Activated B cell treated with CpG ODN at 0.5 μM for 24 hours (primary cell): ENCODE measurements at regions not wholly inside any gene's neighbourhood (a gene's known extent, or its start where the extent isn't known, plus 50 kb on each side); places are given as distances from the start of the nearest gene placed in this dataset.

ENCODE experiments used
- ATAC-seq: fragments of 200-7000 bp; cut with Tn5 transposase; one replicate; pipeline ENCODE4 v1.10.0; 2021; ENCODE audit warnings: low read depth, mild to moderate bottlenecking, moderate library complexity
- CTCF ChIA-PET: fragments of 350-600 bp; sonication (Branson Sonifier 250); formaldehyde crosslinking; loops from one replicate; lab custom pipeline; 2021; ENCODE audit warnings: antibody characterized with exemption; lab: Charles Lee
- POLR2A ChIA-PET: fragments of 350-600 bp; sonication (Branson Sonifier 250); formaldehyde crosslinking; loops from one replicate; lab custom pipeline; 2021; ENCODE audit warnings: antibody characterized with exemption; lab: Charles Lee
- DNase-seq: peaks from one replicate; pipeline ENCODE4 v3.0.0; 2022
- H3K27ac Mint-ChIP-seq: one replicate; pipeline ENCODE4 v1.8.0; 2020; ENCODE audit warnings: mixed read lengths
- H3K27me3 Mint-ChIP-seq: one replicate; pipeline ENCODE4 v1.8.0; 2021; ENCODE audit warnings: mixed read lengths
- H3K36me3 Mint-ChIP-seq: one replicate; pipeline ENCODE4 v1.8.0; 2021; ENCODE audit warnings: low read depth, mixed read lengths
- H3K4me1 Mint-ChIP-seq: one replicate; pipeline ENCODE4 v1.8.0; 2021; ENCODE audit warnings: mixed read lengths
- H3K4me3 Mint-ChIP-seq: one replicate; pipeline ENCODE4 v1.8.0; 2020; ENCODE audit warnings: mild to moderate bottlenecking, mixed read lengths
- H3K9me3 Mint-ChIP-seq: one replicate; pipeline ENCODE4 v1.8.0; 2020; ENCODE audit warnings: mixed read lengths
- intact Hi-C: fragments of 100-400 bp; cut with micrococcal nuclease; formaldehyde crosslinking; loops from one replicate; pipeline ENCODE4 v1.15.1; 2024
- TF ChIP-seq, protein P1 (sequence below): fragments of 200-600 bp; IDR thresholded peaks from one replicate; pipeline ENCODE4 v1.8.0; 2022; ENCODE audit warnings: antibody characterized with exemption, mild to moderate bottlenecking

DNA sequence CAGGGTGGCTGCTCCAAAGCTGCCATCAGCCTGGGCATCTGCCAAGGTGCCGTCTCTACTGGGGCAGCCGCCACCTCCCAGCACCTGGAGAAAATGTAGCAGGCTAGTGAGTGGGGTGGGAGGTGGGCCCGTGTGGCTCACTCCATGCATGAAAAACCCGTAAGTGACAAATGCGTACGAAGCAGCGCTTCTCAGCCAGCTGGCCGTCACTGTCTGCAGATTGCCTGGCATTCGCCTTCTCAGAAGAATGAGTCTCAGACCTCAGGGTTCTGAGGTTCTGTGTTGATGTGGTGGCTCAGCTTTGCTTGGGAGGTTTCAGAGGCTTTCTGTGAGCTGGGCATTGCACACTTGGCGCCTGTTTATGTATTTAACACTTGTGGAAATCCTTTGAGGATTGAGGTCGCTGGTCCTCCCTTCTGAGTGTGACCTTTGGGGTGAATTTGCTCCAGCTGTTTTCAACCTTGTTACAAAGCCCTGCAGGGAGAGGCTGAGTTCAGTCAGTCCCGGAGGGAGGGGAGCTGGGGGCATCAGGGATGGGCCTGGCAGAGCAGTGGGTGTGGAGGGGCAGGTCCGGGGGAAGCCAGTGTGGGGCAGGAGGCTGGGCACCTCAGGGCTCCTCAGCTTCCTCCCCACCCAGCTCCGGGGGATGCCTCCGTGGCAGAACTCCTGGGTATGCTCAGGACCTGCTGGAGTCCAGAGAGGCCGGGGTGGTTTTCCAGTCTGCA lies 977.0 kb downstream of the TBC1D22A start:
- Mint-ChIP-seq H3K4me3 (no peak overlapping the region), H3K9me3 (no peaks in the 10 kb centered on the region), H3K27me3 (peaks cover 6% of the 10 kb centered on the region), H3K27ac (no peak overlapping the region), H3K4me1 (no peaks in the 10 kb centered on the region), H3K36me3 (no peaks in the 10 kb centered on the region)
- DNase-seq (no peak), ATAC-seq (no peak)
- TF ChIP-seq, protein P1, sequence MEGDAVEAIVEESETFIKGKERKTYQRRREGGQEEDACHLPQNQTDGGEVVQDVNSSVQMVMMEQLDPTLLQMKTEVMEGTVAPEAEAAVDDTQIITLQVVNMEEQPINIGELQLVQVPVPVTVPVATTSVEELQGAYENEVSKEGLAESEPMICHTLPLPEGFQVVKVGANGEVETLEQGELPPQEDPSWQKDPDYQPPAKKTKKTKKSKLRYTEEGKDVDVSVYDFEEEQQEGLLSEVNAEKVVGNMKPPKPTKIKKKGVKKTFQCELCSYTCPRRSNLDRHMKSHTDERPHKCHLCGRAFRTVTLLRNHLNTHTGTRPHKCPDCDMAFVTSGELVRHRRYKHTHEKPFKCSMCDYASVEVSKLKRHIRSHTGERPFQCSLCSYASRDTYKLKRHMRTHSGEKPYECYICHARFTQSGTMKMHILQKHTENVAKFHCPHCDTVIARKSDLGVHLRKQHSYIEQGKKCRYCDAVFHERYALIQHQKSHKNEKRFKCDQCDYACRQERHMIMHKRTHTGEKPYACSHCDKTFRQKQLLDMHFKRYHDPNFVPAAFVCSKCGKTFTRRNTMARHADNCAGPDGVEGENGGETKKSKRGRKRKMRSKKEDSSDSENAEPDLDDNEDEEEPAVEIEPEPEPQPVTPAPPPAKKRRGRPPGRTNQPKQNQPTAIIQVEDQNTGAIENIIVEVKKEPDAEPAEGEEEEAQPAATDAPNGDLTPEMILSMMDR, result no peak
- POLR2A ChIA-PET, result no interaction called here
- intact Hi-C loops, result no loop called here
- CTCF ChIA-PET, result no interaction called here

DNA sequence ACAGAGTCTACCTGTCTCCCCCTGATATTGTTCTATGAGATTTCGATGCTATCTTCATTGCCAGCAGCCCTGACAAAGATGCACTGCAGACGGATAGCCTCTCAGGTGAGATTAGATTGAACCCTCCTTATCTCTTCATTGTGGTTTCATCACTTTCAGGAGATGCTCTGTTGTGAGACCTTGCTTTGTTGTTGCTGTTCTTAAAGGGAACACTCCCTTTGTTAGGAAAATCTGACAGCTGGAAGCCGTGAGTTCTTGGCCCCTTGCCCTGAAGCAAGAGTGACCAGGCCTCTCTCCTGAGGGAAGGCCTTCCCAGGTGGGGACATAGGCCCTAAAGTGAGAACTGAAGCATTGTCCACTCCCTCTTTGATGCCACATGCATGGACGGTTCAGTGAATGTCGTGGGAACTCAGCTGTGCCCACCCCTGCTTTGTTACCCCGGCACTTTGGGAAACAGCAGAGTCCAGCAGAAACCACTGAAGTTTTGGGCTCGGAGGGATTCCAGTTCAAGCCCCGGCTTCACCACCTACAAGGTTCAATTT lies 976.1 kb downstream of the TBC1D22A start:
- no peak overlapping the region for H3K27ac Mint-ChIP-seq
- DNase-seq, result no peak
- TF ChIP-seq, protein P1, result no peak
- no peak overlapping the region for H3K4me3 Mint-ChIP-seq
- no peaks in the 10 kb centered on the region for H3K4me1 Mint-ChIP-seq
- ChIA-PET CTCF (no interaction called here), POLR2A (no interaction called here)
- H3K9me3 Mint-ChIP-seq, result no peaks in the 10 kb centered on the region
- intact Hi-C loops, result no loop called here
- ATAC-seq, result no peak
- H3K36me3 Mint-ChIP-seq, result no peaks in the 10 kb centered on the region
- peaks cover 6% of the 10 kb centered on the region for H3K27me3 Mint-ChIP-seq

DNA sequence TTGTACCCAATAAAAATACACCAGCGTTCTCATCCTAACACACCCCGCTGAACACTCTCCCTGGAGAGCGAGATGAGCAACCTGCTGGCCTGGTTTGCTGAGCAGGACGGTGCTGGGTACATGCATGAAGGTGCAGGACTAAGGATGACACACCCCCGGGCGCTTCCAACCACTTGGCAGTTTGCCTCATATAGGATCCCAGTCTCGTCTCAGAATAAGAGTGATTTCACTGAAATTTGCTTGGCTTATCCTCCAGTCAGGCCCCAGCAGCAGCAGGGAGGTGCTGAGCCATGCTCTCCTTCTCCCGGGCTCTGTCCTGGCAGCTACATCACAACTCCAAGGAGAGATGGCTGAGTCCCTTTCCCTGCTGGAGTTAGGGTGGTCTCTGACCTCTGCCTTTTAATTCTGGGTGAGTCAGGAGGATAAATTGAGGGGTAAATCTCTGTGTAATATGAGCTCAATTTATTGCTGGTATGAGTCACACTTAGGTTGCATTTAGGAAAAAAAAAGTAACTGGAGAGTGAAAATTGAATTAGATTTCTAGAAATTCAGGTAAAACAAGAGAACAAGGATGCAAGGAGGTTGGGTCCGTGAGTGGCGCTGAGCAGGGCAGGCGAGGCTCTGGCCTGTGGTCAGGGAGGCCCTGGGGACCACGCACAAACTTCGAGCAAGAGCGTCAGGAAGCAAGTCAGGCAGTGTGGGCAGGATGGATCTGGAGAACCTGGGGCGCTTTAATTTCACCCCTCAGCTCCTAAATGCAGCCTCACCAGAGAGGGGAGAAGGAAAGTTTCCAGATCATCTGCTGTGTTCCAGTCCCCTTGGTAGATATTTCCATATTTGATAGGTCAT lies 974.0 kb downstream of the TBC1D22A start:
- intact Hi-C loops, result no loop called here
- H3K4me3 Mint-ChIP-seq, result no peak overlapping the region
- H3K9me3 Mint-ChIP-seq, result peaks cover 5% of the 10 kb centered on the region
- POLR2A ChIA-PET, result no interaction called here
- DNase-seq (no peak), ATAC-seq (no peak)
- no peaks in the 10 kb centered on the region for H3K36me3 Mint-ChIP-seq
- CTCF ChIA-PET, result no interaction called here
- no peaks in the 10 kb centered on the region for H3K4me1 Mint-ChIP-seq
- TF ChIP-seq, protein P1, result no peak
- H3K27me3 Mint-ChIP-seq, result peaks cover 4% of the 10 kb centered on the region
- no peak overlapping the region for H3K27ac Mint-ChIP-seq

DNA sequence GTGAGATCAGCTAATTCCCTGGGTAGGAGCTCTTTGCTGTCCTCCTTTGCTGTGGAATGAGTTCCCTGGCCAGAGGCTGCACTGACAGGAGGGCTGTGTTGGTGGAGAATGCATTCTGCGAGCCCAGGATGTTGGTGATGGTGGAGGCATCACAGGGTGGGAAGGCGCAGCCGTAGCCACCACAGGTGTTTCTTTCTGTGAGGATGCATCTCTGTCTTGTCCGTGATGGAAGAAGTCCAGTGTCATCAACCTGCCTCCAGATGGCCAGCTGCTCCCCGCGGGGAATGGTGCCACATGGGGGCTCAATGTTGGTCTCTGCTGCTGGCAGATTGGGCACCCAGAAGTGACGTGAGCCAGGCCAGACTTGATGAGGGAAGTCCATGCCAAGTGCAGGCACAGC lies 972.1 kb downstream of the TBC1D22A start:
- DNase-seq, result no peak
- TF ChIP-seq, protein P1, result no peak
- ChIA-PET POLR2A (no interaction called here), CTCF (no interaction called here)
- Mint-ChIP-seq H3K4me1 (no peaks in the 10 kb centered on the region), H3K27me3 (no peaks in the 10 kb centered on the region), H3K4me3 (no peak overlapping the region), H3K36me3 (no peaks in the 10 kb centered on the region), H3K9me3 (peaks cover 7% of the 10 kb centered on the region), H3K27ac (no peak overlapping the region)
- intact Hi-C loops, result no loop called here
- no peak for ATAC-seq

DNA sequence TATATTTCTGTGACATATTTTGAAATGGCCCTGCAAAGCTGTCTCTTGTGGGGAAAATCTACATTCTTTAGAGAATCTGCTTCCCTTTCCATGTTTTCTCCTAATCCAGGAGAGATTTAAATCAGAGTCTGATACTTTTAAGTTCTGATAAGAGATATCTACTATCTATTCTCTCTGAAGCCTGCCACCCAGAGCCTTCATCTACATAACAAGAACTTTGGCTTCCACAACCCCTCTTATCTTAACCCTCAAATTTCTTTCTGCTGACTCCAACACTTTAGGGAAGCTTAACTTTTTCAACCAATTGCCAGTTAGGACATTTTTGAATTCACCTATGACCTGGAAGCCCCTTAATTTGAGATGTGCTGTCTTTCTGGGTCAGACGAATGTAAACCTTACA lies 965.2 kb downstream of the TBC1D22A start:
- no peak for ATAC-seq
- no peaks in the 10 kb centered on the region for H3K36me3 Mint-ChIP-seq
- no peak overlapping the region for H3K27ac Mint-ChIP-seq
- TF ChIP-seq, protein P1, result no peak
- CTCF ChIA-PET, result no interaction called here
- H3K9me3 Mint-ChIP-seq, result peaks cover 10% of the 10 kb centered on the region
- intact Hi-C loops, result no loop called here
- H3K4me3 Mint-ChIP-seq, result no peak overlapping the region
- POLR2A ChIA-PET, result no interaction called here
- DNase-seq, result no peak
- H3K4me1 Mint-ChIP-seq, result no peaks in the 10 kb centered on the region
- H3K27me3 Mint-ChIP-seq, result peaks cover 8% of the 10 kb centered on the region
